Activated naive CD4-positive, alpha-beta T cell treated with anti-CD3 and anti-CD28 coated beads, Interleukin-2, amount 50 U/mL, for 72 hours (primary cell): ENCODE measurements at regions not wholly inside any gene's neighbourhood (a gene's known extent, or its start where the extent isn't known, plus 50 kb on each side); places are given as distances from the start of the nearest gene placed in this dataset.
"Not testable (repeated sequence)": the region's sequence is repeated elsewhere in the genome, so short reads cannot be mapped to it uniquely, and the experiment has no call there.

Source experiments
- ATAC-seq, 2 donors: fragments of 150-1000 bp; cut with Tn5 transposase; 2 replicates each; pipeline ENCODE4 v1.10.0; 2021; ENCODE audit warnings: mild to moderate bottlenecking in 2 of 2, moderate library complexity in 2 of 2
- DNase-seq, 2 donors: peaks; one replicate each; pipeline ENCODE4 v3.0.0; 2021 to 2022; ENCODE audit warnings: low spot score in 2 of 2
- H3K27ac Mint-ChIP-seq, 2 donors: one replicate each; pipeline ENCODE4 v1.8.0; 2022; ENCODE audit warnings: mild to moderate bottlenecking in 2 of 2, mixed read lengths in 2 of 2
- H3K36me3 Mint-ChIP-seq, 2 donors: one replicate each; pipeline ENCODE4 v1.8.0; 2022; ENCODE audit warnings: mixed read lengths in 2 of 2
- H3K9me3 Mint-ChIP-seq, 2 donors: one replicate each; pipeline ENCODE4 v1.8.0; 2022; ENCODE audit warnings: mixed read lengths in 2 of 2

GRCh38 chr7:118956285-118956684, 731.8 kb downstream of the ANKRD7 start:
- peaks cover 20 to 25% of the 10 kb centered on the region in 2 donors for H3K9me3 Mint-ChIP-seq
- not testable (repeated sequence) for ATAC-seq, H3K27ac Mint-ChIP-seq, DNase-seq, H3K36me3 Mint-ChIP-seq

DNA sequence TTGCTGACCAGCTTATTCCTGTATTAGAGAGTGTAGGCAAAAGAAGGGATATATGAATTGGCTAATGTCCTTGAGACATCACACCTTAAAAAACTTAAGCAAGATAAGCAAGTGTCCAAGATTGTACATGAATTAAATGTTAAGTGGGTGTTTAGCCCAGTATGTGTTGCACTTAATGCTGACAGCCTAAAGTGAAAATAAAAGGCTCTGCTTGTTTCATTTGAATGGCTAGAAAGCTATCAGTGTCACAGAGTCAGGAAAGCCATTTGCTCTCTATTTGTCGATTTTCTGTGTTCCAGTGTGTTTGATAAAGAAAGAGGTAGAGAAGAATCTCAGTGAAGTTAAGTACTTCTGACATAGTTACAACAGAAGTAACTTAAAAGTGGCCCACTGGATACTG, 744.9 kb downstream of the ANKRD7 start:
- H3K9me3 Mint-ChIP-seq: peaks cover 6 to 20% of the 10 kb centered on the region in 2 donors
- H3K27ac Mint-ChIP-seq: no peak overlapping the region
- DNase-seq (no peak), ATAC-seq (no peak)
- no peaks in the 10 kb centered on the region for H3K36me3 Mint-ChIP-seq

DNA sequence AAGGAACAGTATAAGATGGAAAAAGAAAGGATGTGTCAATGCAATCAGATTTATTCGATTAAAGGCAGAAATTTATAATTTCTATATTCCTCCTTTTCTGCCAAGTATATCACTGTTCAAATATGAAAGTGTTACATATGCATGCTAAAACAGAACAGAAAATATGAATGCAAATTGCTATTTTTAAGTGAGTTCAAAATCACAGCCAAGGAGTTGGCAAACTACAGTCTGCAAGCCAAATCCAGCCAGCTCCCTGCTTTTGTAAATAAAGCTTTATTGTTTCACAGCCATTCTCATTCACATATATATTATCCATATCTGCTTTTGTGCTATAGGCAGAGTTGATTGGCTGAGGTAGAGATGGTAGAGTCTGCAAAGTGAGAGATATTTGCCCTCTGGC, 747.2 kb downstream of the ANKRD7 start:
- peaks cover 6 to 17% of the 10 kb centered on the region in 2 donors for H3K9me3 Mint-ChIP-seq

GRCh38 chr7:118974836-118975235, 750.3 kb downstream of the ANKRD7 start:
- Mint-ChIP-seq H3K27ac (no peak overlapping the region), H3K36me3 (no peaks in the 10 kb centered on the region), H3K9me3 (peaks cover 3 to 6% of the 10 kb centered on the region in 2 donors)
- no peak for DNase-seq
- no peak for ATAC-seq

More for the DNA sequence above, 747.2 kb downstream of the ANKRD7 start:
- DNase-seq: no peak
- Mint-ChIP-seq H3K27ac (no peak overlapping the region), H3K36me3 (no peaks in the 10 kb centered on the region)
- no peak for ATAC-seq

DNA sequence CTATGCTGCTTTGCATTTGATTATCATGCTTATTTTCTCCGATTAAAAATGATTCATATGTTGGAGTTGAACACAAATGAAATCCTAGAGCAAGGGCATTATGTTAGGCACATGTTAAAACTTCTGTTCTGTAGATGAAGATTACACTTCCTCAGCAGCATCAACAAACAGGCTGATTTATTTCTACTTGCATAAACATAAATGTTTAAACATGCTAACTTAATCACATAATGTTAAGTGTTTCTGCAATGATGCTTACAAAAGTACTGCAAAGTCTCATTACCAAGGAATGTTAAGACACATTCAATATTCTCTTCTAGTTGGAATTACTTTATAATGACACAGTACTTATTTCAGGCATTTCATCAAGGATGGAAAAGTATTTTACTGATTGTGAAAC, 770.8 kb downstream of the ANKRD7 start:
- DNase-seq (no peak), ATAC-seq (no peak)
- no peaks in the 10 kb centered on the region for H3K36me3 Mint-ChIP-seq
- H3K9me3 Mint-ChIP-seq: peaks cover 0 to 9% of the 10 kb centered on the region in 2 donors
- no peak overlapping the region for H3K27ac Mint-ChIP-seq

DNA sequence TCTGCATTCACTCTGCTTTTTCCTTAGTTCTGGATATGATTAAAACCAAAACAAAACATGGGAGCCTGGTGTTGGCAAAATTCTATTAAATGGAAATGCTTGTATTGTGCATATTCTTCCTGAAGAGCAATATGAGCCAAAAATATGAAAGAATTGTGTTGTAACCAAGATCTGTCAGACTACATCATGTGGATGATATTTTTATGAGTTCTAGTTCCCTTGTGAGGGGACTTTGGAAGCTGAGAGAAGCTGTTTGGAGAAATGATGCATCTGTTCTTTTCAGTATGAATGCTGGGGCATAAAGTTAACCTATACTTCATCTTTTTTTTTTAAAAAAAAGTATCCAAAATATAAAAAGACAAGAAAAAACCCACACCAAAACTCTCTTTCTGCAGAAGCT, 782.7 kb downstream of the ANKRD7 start:
- DNase-seq (no peak), ATAC-seq (no peak)
- peaks cover 3 to 10% of the 10 kb centered on the region in 2 donors for H3K9me3 Mint-ChIP-seq
- H3K36me3 Mint-ChIP-seq: no peaks in the 10 kb centered on the region
- H3K27ac Mint-ChIP-seq: no peak overlapping the region

GRCh38 chr7:119010635-119011034, 786.1 kb downstream of the ANKRD7 start:
- Mint-ChIP-seq H3K36me3 (no peaks in the 10 kb centered on the region), H3K27ac (no peak overlapping the region), H3K9me3 (peaks cover 0 to 15% of the 10 kb centered on the region in 2 donors)
- no peak for DNase-seq
- no peak for ATAC-seq

- ATAC-seq: no peak
- Mint-ChIP-seq H3K27ac (no peak overlapping the region), H3K9me3 (peaks cover 20 to 21% of the 10 kb centered on the region in 2 donors), H3K36me3 (no peaks in the 10 kb centered on the region)
- DNase-seq: no peak
These were observed 801.9 kb downstream of the ANKRD7 start for GRCh38 chr7:119026391-119026790.

- Mint-ChIP-seq H3K9me3 (peaks cover 10 to 16% of the 10 kb centered on the region in 2 donors), H3K36me3 (peaks cover 0 to 7% of the 10 kb centered on the region in 2 donors), H3K27ac (no peak overlapping the region)
- DNase-seq (no peak), ATAC-seq (no peak)
These were observed 804.2 kb downstream of the ANKRD7 start for GRCh38 chr7:119028736-119029135.

DNA sequence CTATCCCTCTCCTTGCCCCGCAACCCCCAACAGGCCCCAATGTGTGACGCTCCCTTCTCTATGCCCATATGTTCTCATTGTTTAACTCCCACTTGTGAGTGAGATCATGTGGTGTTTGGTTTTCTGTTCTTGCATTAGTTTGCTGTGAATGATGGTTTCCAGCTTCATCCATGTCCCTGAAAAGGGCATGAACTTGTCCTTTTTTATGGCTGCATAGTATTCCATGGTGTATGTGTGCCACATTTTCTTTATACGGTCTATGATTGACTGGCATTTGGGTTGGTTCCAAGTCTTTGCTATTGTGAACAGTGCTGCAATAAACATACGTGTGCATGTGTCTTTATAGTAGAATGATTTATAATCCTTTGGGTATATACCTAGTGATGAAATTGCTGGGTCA, 807.6 kb downstream of the ANKRD7 start:
- not testable (repeated sequence) for DNase-seq, ATAC-seq, H3K27ac Mint-ChIP-seq
- peaks cover 16 to 17% of the 10 kb centered on the region in 2 donors for H3K9me3 Mint-ChIP-seq
- peaks cover 0 to 10% of the 10 kb centered on the region in 2 donors for H3K36me3 Mint-ChIP-seq

GRCh38 chr7:119033641-119034040, 809.1 kb downstream of the ANKRD7 start:
- Mint-ChIP-seq H3K36me3 (peaks cover 0 to 10% of the 10 kb centered on the region in 2 donors), H3K9me3 (peaks cover 16 to 17% of the 10 kb centered on the region in 2 donors), H3K27ac (no peak overlapping the region)
- ATAC-seq (no peak), DNase-seq (no peak)

- no peak for DNase-seq
- no peak for ATAC-seq
- peaks cover 0 to 6% of the 10 kb centered on the region in 2 donors for H3K36me3 Mint-ChIP-seq
- no peak overlapping the region for H3K27ac Mint-ChIP-seq
- H3K9me3 Mint-ChIP-seq: peaks cover 17 to 25% of the 10 kb centered on the region in 2 donors
These were observed 813.4 kb downstream of the ANKRD7 start for GRCh38 chr7:119037941-119038340.

DNA sequence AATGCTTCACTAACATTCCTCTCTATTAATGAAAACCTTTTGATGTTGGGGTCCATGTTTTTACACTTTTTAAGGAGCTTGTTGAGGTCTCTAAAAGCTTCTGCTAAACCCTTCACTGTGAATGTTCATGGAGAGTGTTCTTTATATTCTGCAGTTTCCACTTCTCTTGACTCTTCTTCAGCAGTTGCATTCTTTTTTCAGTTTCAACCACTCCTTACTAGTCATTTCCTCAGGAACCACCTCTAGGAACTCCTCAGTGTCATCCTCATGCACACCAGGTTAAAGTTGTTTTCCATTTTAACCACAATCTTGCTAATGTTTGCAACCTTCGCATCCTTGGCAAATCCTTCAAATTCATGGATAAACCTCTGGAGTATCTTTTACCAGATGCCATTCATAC, 821.6 kb downstream of the ANKRD7 start:
- Mint-ChIP-seq H3K27ac (no peak overlapping the region), H3K9me3 (peaks cover 12 to 24% of the 10 kb centered on the region in 2 donors), H3K36me3 (no peaks in the 10 kb centered on the region)

DNA sequence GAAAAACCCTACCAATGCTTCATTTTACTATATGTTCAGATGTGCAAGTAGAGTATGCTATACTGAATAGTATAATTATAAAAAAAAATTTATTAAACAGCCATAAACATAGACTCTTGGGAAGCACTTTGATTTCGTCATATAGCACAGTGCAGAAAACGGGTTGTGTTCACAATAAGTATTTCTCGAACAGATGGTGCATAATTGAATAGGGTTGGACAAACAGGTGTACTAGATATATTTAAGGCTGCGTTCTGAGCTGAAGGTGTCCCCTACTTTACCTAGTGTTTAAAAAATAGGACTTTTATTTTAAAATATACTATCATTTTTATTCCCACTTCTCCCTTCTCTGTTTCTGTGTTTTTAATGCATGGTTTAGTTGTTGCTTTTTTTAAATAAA, 841.5 kb downstream of the ANKRD7 start:
- Mint-ChIP-seq H3K27ac (no peak overlapping the region), H3K9me3 (peaks cover 5 to 9% of the 10 kb centered on the region in 2 donors), H3K36me3 (no peaks in the 10 kb centered on the region)
- ATAC-seq: no peak
- no peak for DNase-seq

More for the DNA sequence above, 821.6 kb downstream of the ANKRD7 start:
- no peak for DNase-seq
- ATAC-seq: no peak

DNA sequence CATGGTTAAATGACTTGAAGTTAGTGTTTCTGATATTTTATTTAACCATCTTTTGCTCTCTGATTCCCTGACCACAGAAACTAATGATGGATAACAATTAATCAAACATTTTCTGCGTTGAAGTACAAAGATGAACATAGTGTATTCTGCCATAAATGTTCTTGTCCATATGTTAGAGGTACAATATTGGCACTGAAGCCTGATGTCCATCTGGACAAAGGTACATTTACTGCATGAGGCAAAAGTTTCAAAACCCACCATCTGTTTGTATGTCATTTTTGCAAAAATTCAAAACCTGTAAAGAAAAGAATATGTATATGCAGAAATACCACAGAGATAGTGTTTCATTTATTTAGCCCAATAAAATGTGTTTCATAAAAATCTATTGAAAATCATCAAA, 861.5 kb downstream of the ANKRD7 start:
- ATAC-seq (no peak), DNase-seq (no peak)
- H3K27ac Mint-ChIP-seq: no peak overlapping the region
- H3K9me3 Mint-ChIP-seq: peaks cover 4 to 12% of the 10 kb centered on the region in 2 donors
- no peaks in the 10 kb centered on the region for H3K36me3 Mint-ChIP-seq

GRCh38 chr7:119090851-119091250, 866.3 kb downstream of the ANKRD7 start:
- Mint-ChIP-seq H3K36me3 (no peaks in the 10 kb centered on the region), H3K27ac (no peak overlapping the region), H3K9me3 (peaks cover 17% of the 10 kb centered on the region in 2 donors)
- DNase-seq: no peak
- no peak for ATAC-seq

DNA sequence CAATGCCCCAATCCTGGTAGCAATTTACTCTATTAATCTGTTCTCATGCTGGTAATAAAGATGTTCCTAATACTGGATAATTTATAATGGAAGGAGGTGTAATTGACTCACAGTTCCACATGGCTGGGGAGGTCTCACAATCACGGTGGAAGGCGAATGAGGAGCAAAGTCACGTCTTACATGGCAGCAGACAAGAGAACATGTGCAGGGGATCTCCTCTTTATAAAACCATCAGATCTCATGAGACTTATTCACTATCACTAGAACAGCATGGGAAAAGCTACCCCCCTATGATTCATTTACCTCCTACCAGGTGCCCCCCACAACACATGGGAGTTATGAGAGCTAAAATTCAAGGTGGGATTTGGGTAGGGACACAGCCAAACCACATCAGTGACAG, 872.2 kb downstream of the ANKRD7 start:
- H3K9me3 Mint-ChIP-seq: peaks cover 18 to 19% of the 10 kb centered on the region in 2 donors
- H3K27ac Mint-ChIP-seq: no peak overlapping the region
- no peak for DNase-seq
- ATAC-seq: no peak
- H3K36me3 Mint-ChIP-seq: no peaks in the 10 kb centered on the region

- not testable (repeated sequence) for DNase-seq, ATAC-seq, H3K36me3 Mint-ChIP-seq, H3K27ac Mint-ChIP-seq
- peaks cover 5 to 20% of the 10 kb centered on the region in 2 donors for H3K9me3 Mint-ChIP-seq
These were observed 876.2 kb downstream of the ANKRD7 start for GRCh38 chr7:119100611-119101258.
